H1 (cell line): ENCODE measurements at regions not wholly inside any gene's neighbourhood (a gene's known extent, or its start where the extent isn't known, plus 50 kb on each side); places are given as distances from the start of the nearest gene placed in this dataset.

Source experiments
- CTCF ChIA-PET: fragments of 300-600 bp; sonication (Branson Sonifier 250); formaldehyde crosslinking; loops from one replicate; lab custom pipeline; 2021; ENCODE audit not compliant: partially characterized antibody; lab: Charles Lee
- POLR2A ChIA-PET: fragments of 300-600 bp; sonication (Branson Sonifier 250); formaldehyde crosslinking; loops from one replicate; lab custom pipeline; 2021; ENCODE audit warnings: inconsistent platforms; ENCODE audit not compliant: partially characterized antibody; lab: Charles Lee
- DNase-seq, 2 experiments: peaks; one replicate each; pipeline versions ENCODE4 v3.0.0 to v3.0.0-alpha.2; 2010 to 2022; ENCODE audit warnings: low spot score in 2 of 2, low read depth in 1 of 2, mixed read lengths in 1 of 2
- FAIRE-seq: peaks from 2 replicates; lab custom pipeline; 2011; peaks lifted over from hg19 to GRCh38; lab: Jason Lieb, UNC
- H2AFZ ChIP-seq: 2 replicates; pipeline ENCODE4 v1.8.1; 2012; ENCODE audit warnings: low read length, inconsistent platforms
- H2AK5ac ChIP-seq: 2 replicates; pipeline ENCODE4 v1.6.1; 2013; ENCODE audit warnings: low read depth, low read length
- H2BK120ac ChIP-seq: replicated peaks from 2 replicates; pipeline ENCODE3; 2013; ENCODE audit warnings: low read depth, low read length, inconsistent platforms
- H2BK12ac ChIP-seq: 2 replicates; pipeline ENCODE4 v1.6.1; 2013; ENCODE audit warnings: low read depth, low read length
- H2BK15ac ChIP-seq: 2 replicates; pipeline ENCODE4 v1.6.1; 2013; ENCODE audit warnings: low read length
- H2BK20ac ChIP-seq: 2 replicates; pipeline ENCODE4 v1.6.1; 2013; ENCODE audit warnings: low read length
- H2BK5ac ChIP-seq: 2 replicates; pipeline ENCODE4 v1.6.1; 2013; ENCODE audit warnings: low read depth, low read length
- H3K14ac ChIP-seq: 2 replicates; pipeline ENCODE4 v1.6.1; 2013; ENCODE audit warnings: inconsistent platforms; ENCODE audit not compliant: insufficient read length
- H3K18ac ChIP-seq: 2 replicates; pipeline ENCODE4 v1.6.1; 2013; ENCODE audit warnings: low read length; ENCODE audit errors: extremely low read depth
- H3K23ac ChIP-seq: 2 replicates; pipeline ENCODE4 v1.6.1; 2013; ENCODE audit warnings: inconsistent platforms; ENCODE audit not compliant: insufficient read length
- H3K23me2 ChIP-seq: 2 replicates; pipeline ENCODE4 v1.6.1; 2013; ENCODE audit warnings: low read depth, low read length
- H3K27ac ChIP-seq: 2 replicates; pipeline ENCODE4 v1.6.1; 2011; ENCODE audit warnings: low read depth, low read length, inconsistent platforms
- H3K27me3 ChIP-seq, 4 experiments: replicated peaks in 1 of 4; 1 replicate in 1 of 4; 2 replicates in 3 of 4; pipeline versions ENCODE4 v1.6.1 to v1.8.1; 2011 to 2013; ENCODE audit warnings: low read length in 3 of 4, mild to moderate bottlenecking in 3 of 4, inconsistent platforms in 2 of 4, mixed read lengths in 2 of 4, moderate library complexity in 1 of 4; ENCODE audit not compliant: control insufficient read depth in 3 of 4, insufficient read depth in 3 of 4; ENCODE audit errors: extremely low read depth in 1 of 4
- H3K36me3 ChIP-seq, 4 experiments: 2 replicates each; pipeline versions ENCODE4 v1.6.1 to v1.8.1; 2011 to 2013; ENCODE audit warnings: mild to moderate bottlenecking in 4 of 4, low read length in 3 of 4, moderate library complexity in 2 of 4, control low read depth in 1 of 4, inconsistent platforms in 1 of 4; ENCODE audit not compliant: insufficient read depth in 4 of 4, control insufficient read depth in 2 of 4
- H3K4ac ChIP-seq: replicated peaks from 2 replicates; pipeline ENCODE3; 2013; ENCODE audit warnings: low read length, low read depth, mixed read lengths, inconsistent platforms; ENCODE audit not compliant: insufficient read length
- H3K4me1 ChIP-seq, 4 experiments: replicated peaks in 1 of 4; 1 replicate in 1 of 4; 2 replicates in 3 of 4; pipeline versions ENCODE4 v1.6.1 to v1.8.1; 2011 to 2013; ENCODE audit warnings: low read length in 3 of 4, inconsistent platforms in 2 of 4, mixed read lengths in 1 of 4; ENCODE audit not compliant: insufficient read depth in 4 of 4, control insufficient read depth in 3 of 4
- H3K4me2 ChIP-seq, 2 experiments: 2 replicates each; pipeline versions ENCODE4 v1.6.1 to v1.8.1; 2011 to 2013; ENCODE audit warnings: low read depth in 2 of 2, low read length in 2 of 2, control low read depth in 1 of 2, inconsistent platforms in 1 of 2, mild to moderate bottlenecking in 1 of 2; ENCODE audit not compliant: insufficient read depth in 1 of 2
- H3K4me3 ChIP-seq, 4 experiments: fragments of 200-600, 300-600 bp in 1 of 4; sonication (generic), shearing (Covaris generic), sonication (Bioruptor Twin) in 1 of 4; 2 replicates each; pipeline versions ENCODE4 v1.5.1 to v1.8.1; 2011 to 2016; ENCODE audit warnings: low read length in 4 of 4, low read depth in 3 of 4, control low read depth in 2 of 4, inconsistent platforms in 2 of 4, mild to moderate bottlenecking in 2 of 4, mixed read lengths in 1 of 4, moderate library complexity in 1 of 4; ENCODE audit not compliant: insufficient read depth in 2 of 4; ENCODE audit errors: extremely low read depth in 1 of 4
- H3K56ac ChIP-seq: replicated peaks from 2 replicates; pipeline ENCODE3; 2013; ENCODE audit warnings: low read depth, mild to moderate bottlenecking, mixed read lengths, low read length, inconsistent platforms; ENCODE audit not compliant: insufficient read length
- H3K79me1 ChIP-seq: 2 replicates; pipeline ENCODE4 v1.6.1; 2013; ENCODE audit warnings: low read depth, low read length, control low read depth
- H3K79me2 ChIP-seq, 2 experiments: 2 replicates each; pipeline versions ENCODE4 v1.6.1 to v1.8.1; 2012 to 2013; ENCODE audit warnings: low read length in 2 of 2, mild to moderate bottlenecking in 2 of 2, inconsistent platforms in 1 of 2; ENCODE audit not compliant: insufficient read depth in 2 of 2, control insufficient read depth in 1 of 2
- H3K9ac ChIP-seq, 4 experiments: replicated peaks in 1 of 4; 1 replicate in 1 of 4; 2 replicates in 3 of 4; pipeline versions ENCODE4 v1.6.1 to v1.8.1; 2011 to 2013; ENCODE audit warnings: low read depth in 3 of 4, low read length in 3 of 4, control low read depth in 2 of 4, mild to moderate bottlenecking in 2 of 4, moderate library complexity in 2 of 4, inconsistent platforms in 1 of 4; ENCODE audit errors: extremely low read depth in 1 of 4
- H3K9me3 ChIP-seq, 2 experiments: 2 replicates each; pipeline versions ENCODE4 v1.6.1 to v1.8.1; 2012 to 2013; ENCODE audit warnings: mild to moderate bottlenecking in 2 of 2, moderate library complexity in 2 of 2, control low read depth in 1 of 2, inconsistent platforms in 1 of 2, low read depth in 1 of 2, low read length in 1 of 2, mixed read lengths in 1 of 2; ENCODE audit not compliant: insufficient read depth in 2 of 2
- H4K20me1 ChIP-seq, 2 experiments: replicated peaks in 1 of 2; 2 replicates each; pipeline versions ENCODE3 to v1.8.1; 2011 to 2013; ENCODE audit warnings: inconsistent platforms in 2 of 2, low read length in 2 of 2, mild to moderate bottlenecking in 1 of 2; ENCODE audit not compliant: insufficient read depth in 2 of 2, control insufficient read depth in 1 of 2
- H4K5ac ChIP-seq: 2 replicates; pipeline ENCODE4 v1.6.1; 2013; ENCODE audit warnings: low read length, low read depth, mixed read lengths, inconsistent platforms; ENCODE audit not compliant: insufficient read length
- H4K8ac ChIP-seq: 2 replicates; pipeline ENCODE4 v1.8.0; 2013; ENCODE audit warnings: mild to moderate bottlenecking, moderate library complexity, low read length, inconsistent platforms; ENCODE audit not compliant: insufficient read depth; ENCODE audit errors: extremely low read depth
- H4K91ac ChIP-seq: replicated peaks from 2 replicates; pipeline ENCODE3; 2013; ENCODE audit warnings: low read length, mixed read lengths, inconsistent platforms; ENCODE audit not compliant: insufficient read length
- ATF3 ChIP-seq: IDR thresholded peaks from 2 replicates; pipeline ENCODE4 v1.6.1; 2011; ENCODE audit warnings: low read depth, mild to moderate bottlenecking, low read length; ENCODE audit not compliant: insufficient read depth
- CEBPB ChIP-seq: IDR thresholded peaks from 2 replicates; pipeline ENCODE4 v1.6.1; 2012; ENCODE audit warnings: low read depth, low read length
- CHD1 ChIP-seq: IDR thresholded peaks from 2 replicates; pipeline ENCODE4 v1.6.1; 2012; ENCODE audit warnings: low read depth, low read length, improper control_type of control experiment
- HDAC6 ChIP-seq: IDR thresholded peaks from one replicate; pipeline ENCODE4 v1.7.1; 2012; ENCODE audit warnings: low read depth, mild to moderate bottlenecking, inconsistent platforms, low read length, moderate library complexity
- SAP30 ChIP-seq: fragments of 300-600 bp; sonication (generic); IDR thresholded peaks from 2 replicates; pipeline ENCODE4 v1.7.1; 2012; ENCODE audit warnings: low read length, moderate library complexity, mild to moderate bottlenecking, inconsistent platforms; ENCODE audit not compliant: insufficient read depth, insufficient replicate concordance
- WGBS, 2 experiments: shearing (Covaris generic) in 1 of 2; methylation state at CpG; one replicate each; pipeline versions ENCODE4 v1.1.6 to v1.1.7; 2013 to 2015; ENCODE audit warnings: low lambda C conversion rate in 2 of 2, mixed read lengths in 2 of 2, inconsistent platforms in 1 of 2, low coverage in 1 of 2, missing lambda C conversion rate in 1 of 2; ENCODE audit not compliant: insufficient replicate concordance in 2 of 2, insufficient coverage in 1 of 2, insufficient read length in 1 of 2; ENCODE audit errors: extremely low coverage in 1 of 2, missing lambda C conversion rate in 1 of 2; 5-methylcytosine and 5-hydroxymethylcytosine counted together

GRCh38 chr22:44410451-44410991, 87.5 kb downstream of the RTL6 start:
- Histone ChIP-seq H4K8ac (no peak overlapping the region), H3K23me2 (no peaks in the 10 kb centered on the region), H3K79me1 (no peaks in the 10 kb centered on the region), H3K36me3 (no peaks in the 10 kb centered on the region), H3K79me2 (no peaks in the 10 kb centered on the region), H2BK20ac (no peak overlapping the region), H2BK12ac (no peak overlapping the region), H3K4ac (no peak overlapping the region), H3K23ac (no peak overlapping the region), H3K18ac (no peak overlapping the region), H3K4me3 (no peak overlapping the region), H3K4me2 (no peak overlapping the region), H2BK15ac (no peak overlapping the region), H4K91ac (no peak overlapping the region), H4K5ac (no peak overlapping the region), H3K56ac (no peak overlapping the region), H3K27ac (no peak overlapping the region), H2BK5ac (no peak overlapping the region), H3K9me3 (no peaks in the 10 kb centered on the region; a peak in 1 of 4 replicates), H3K4me1 (peaks cover 6 to 10% (median 10%) of the 10 kb centered on the region in 4 experiments), H2BK120ac (no peak overlapping the region), H4K20me1 (no peaks in the 10 kb centered on the region), H2AFZ (no peak overlapping the region), H3K14ac (no peak overlapping the region), H2AK5ac (no peak overlapping the region), H3K9ac (no peak overlapping the region), H3K27me3 (no peaks in the 10 kb centered on the region; a peak in 1 of 7 replicates)
- DNase-seq (no peak), FAIRE-seq (no peak)
- TF ChIP-seq ATF3 (no peak), HDAC6 (no peak), SAP30 (no peak), CEBPB (no peak), CHD1 (no peak)
- 89% methylated on average over 16 of the region's 16 CpGs; no CpG with 5 or more reads in 1 of the 2 experiments for WGBS, 2 experiments
- CTCF ChIA-PET: interaction anchor here (1.1 to 2.0 kb wide), 5 partner anchors 11 to 329 kb away, joined by 3 to 5 read pairs (median 4); no protein-coding TSS in a partner anchor
- POLR2A ChIA-PET: interaction anchor here (1.3 kb wide), 1 partner anchor 86 kb away, joined by 4 read pairs; no protein-coding TSS in a partner anchor
